Neural crest cell (in vitro differentiated cells): ENCODE measurements at regions not wholly inside any gene's neighbourhood (a gene's known extent, or its start where the extent isn't known, plus 50 kb on each side); places are given as distances from the start of the nearest gene placed in this dataset.
A peak's percentile ranks its signal among the peaks of the same experiment; 100 is the strongest.
"Not testable (repeated sequence)": the region's sequence is repeated elsewhere in the genome, so short reads cannot be mapped to it uniquely, and the experiment has no call there.

Experiments
- DNase-seq: peaks from one replicate; pipeline ENCODE4 v3.0.0; 2021; ENCODE audit warnings: low read depth, mixed read lengths, low spot score
- H3K27ac Mint-ChIP-seq: one replicate; pipeline ENCODE4 v1.8.0; 2021; ENCODE audit warnings: mild to moderate bottlenecking, mixed read lengths; ENCODE audit not compliant: unreplicated experiment
- H3K27me3 Mint-ChIP-seq: 2 replicates; pipeline ENCODE4 v1.8.0; 2021; ENCODE audit warnings: low read depth, mild to moderate bottlenecking, mixed read lengths
- H3K36me3 Mint-ChIP-seq: 2 replicates; pipeline ENCODE4 v1.8.0; 2021; ENCODE audit warnings: low read depth, mild to moderate bottlenecking, mixed read lengths
- H3K4me1 Mint-ChIP-seq: 2 replicates; pipeline ENCODE4 v1.8.0; 2021; ENCODE audit warnings: mixed read lengths
- H3K4me3 Mint-ChIP-seq: one replicate; pipeline ENCODE4 v1.8.0; 2021; ENCODE audit warnings: mild to moderate bottlenecking, mixed read lengths
- H3K9me3 Mint-ChIP-seq: 2 replicates; pipeline ENCODE4 v1.8.0; 2021; ENCODE audit warnings: mixed read lengths
- TF ChIP-seq, protein P1 (sequence below): fragments of 200-600 bp; sonication (generic); conservative IDR thresholded peaks from 2 replicates; pipeline ENCODE4 v1.5.0; 2021; ENCODE audit warnings: antibody characterized with exemption, mild to moderate bottlenecking

GRCh38 chr3:73187328-73187727 is 125.9 kb downstream of the EBLN2 start:
- Mint-ChIP-seq H3K4me3 (no peak overlapping the region), H3K4me1 (no peaks in the 10 kb centered on the region), H3K27me3 (no peaks in the 10 kb centered on the region), H3K27ac (no peak overlapping the region), H3K9me3 (no peaks in the 10 kb centered on the region), H3K36me3 (no peaks in the 10 kb centered on the region)
- TF ChIP-seq, protein P1, sequence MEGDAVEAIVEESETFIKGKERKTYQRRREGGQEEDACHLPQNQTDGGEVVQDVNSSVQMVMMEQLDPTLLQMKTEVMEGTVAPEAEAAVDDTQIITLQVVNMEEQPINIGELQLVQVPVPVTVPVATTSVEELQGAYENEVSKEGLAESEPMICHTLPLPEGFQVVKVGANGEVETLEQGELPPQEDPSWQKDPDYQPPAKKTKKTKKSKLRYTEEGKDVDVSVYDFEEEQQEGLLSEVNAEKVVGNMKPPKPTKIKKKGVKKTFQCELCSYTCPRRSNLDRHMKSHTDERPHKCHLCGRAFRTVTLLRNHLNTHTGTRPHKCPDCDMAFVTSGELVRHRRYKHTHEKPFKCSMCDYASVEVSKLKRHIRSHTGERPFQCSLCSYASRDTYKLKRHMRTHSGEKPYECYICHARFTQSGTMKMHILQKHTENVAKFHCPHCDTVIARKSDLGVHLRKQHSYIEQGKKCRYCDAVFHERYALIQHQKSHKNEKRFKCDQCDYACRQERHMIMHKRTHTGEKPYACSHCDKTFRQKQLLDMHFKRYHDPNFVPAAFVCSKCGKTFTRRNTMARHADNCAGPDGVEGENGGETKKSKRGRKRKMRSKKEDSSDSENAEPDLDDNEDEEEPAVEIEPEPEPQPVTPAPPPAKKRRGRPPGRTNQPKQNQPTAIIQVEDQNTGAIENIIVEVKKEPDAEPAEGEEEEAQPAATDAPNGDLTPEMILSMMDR = no peak
- DNase-seq = no peak

DNA sequence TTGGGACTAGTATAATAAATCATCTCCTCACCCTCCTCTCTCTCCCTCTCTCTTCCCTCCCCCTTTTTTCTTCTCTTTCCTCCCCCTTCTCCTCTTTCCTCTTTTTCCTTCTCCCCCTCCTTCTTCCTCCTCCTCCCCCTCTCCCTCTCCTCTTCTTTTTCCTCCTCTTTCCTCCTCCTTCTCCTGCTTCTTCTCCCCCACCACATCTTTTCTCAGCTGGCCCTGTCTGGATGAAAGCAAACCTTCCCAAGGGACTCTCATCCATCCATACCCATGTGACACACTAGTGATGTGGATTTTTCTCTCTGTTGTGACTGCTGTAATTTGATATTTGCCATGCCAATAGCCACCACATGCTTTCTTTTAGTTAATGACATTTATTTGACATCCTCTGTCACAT is 127.2 kb downstream of the EBLN2 start:
- no peaks in the 10 kb centered on the region for H3K36me3 Mint-ChIP-seq
- no peaks in the 10 kb centered on the region for H3K9me3 Mint-ChIP-seq
- no peak overlapping the region for H3K4me3 Mint-ChIP-seq
- peak overlapping the region; percentile 52 for H3K27ac Mint-ChIP-seq
- H3K4me1 Mint-ChIP-seq = no peaks in the 10 kb centered on the region
- DNase-seq = no peak
- H3K27me3 Mint-ChIP-seq = no peaks in the 10 kb centered on the region
- TF ChIP-seq, protein P1 = no peak

DNA sequence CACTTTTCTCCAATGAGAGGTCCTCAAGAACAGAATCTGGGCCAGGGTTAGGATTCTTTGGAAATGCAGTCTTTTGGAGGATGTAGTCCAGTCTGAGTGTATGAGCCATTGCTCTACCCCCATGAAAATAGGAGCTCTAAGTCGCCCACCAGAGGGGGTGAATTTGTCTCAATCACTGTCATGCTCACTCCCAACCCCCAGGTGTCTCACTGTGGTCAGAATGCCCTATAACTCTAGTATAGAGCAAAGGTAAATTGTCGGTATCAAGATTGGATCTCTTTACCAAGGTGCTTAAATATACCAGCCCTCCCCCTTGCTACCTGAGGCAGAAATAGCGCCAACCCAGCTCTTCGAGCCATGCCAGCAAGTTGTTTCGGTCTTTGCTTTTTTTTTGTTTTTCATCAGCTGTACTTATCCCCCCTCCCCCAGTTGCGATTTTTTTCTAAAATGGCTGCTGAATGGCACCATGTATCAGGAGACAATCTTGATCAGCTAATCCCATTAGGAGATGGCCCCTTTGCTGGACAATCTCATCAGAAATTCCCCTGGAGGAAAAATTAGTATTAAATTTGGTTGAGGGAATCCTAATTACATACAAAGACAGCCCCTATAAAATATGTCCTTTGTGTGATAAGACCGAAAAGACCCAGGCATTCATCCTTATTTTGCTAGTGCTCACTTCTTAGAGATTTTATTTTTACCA is 130.7 kb downstream of the EBLN2 start:
- TF ChIP-seq, protein P1 = peak; percentile 42
- H3K9me3 Mint-ChIP-seq = peaks cover 6% of the 10 kb centered on the region
- no peak overlapping the region for H3K27ac Mint-ChIP-seq
- no peaks in the 10 kb centered on the region for H3K36me3 Mint-ChIP-seq
- no peak for DNase-seq
- no peaks in the 10 kb centered on the region for H3K27me3 Mint-ChIP-seq
- H3K4me1 Mint-ChIP-seq = no peaks in the 10 kb centered on the region
- H3K4me3 Mint-ChIP-seq = no peak overlapping the region

GRCh38 chr3:73193943-73194342 is 132.5 kb downstream of the EBLN2 start:
- not testable (repeated sequence) for H3K27me3 Mint-ChIP-seq, DNase-seq, H3K27ac Mint-ChIP-seq, H3K36me3 Mint-ChIP-seq, H3K4me1 Mint-ChIP-seq, H3K9me3 Mint-ChIP-seq, H3K4me3 Mint-ChIP-seq

DNA sequence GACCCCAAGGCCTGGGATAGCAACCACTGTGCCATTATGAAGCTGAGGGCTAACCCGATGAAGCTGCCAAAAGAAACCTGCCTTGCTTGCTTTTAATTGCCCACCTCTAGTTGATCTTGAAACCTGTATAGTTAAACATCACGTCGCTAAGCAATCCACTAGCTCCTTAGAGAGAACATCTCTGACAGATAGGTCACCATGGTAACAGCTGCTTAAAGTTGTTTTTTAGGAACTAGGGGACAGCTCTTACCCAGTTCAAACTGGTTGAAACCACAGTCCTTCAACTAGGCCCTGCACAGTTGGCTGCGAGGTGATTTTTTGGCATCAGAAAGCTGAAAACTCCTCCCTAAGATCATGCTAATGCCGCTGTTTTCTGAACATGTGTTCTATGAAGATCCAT is 135.7 kb downstream of the EBLN2 start:
- Mint-ChIP-seq H3K4me3 (no peak overlapping the region), H3K27ac (no peak overlapping the region), H3K4me1 (no peaks in the 10 kb centered on the region), H3K27me3 (no peaks in the 10 kb centered on the region), H3K9me3 (peaks cover 6% of the 10 kb centered on the region), H3K36me3 (no peaks in the 10 kb centered on the region)
- DNase-seq = no peak
- TF ChIP-seq, protein P1 = no peak

DNA sequence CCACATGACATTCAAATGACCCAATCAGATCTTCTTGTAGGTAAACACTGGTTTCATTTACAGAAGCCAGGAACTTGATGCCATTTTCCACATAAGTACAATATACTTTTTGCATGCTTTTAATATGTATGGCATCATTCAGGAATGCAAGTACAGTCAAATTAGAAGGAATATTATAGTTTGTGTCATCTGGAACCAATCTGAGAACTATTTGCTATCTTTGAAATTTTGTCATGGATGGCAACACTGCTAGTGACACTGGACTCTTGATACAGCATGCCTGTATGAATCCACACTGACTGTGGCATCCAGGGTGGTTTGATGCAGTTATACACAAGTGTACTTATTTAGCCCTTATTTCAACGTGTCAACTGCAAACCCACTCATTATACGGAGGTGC is 141.6 kb downstream of the EBLN2 start:
- no peak for DNase-seq
- no peaks in the 10 kb centered on the region for H3K36me3 Mint-ChIP-seq

More for the DNA sequence above, 141.6 kb downstream of the EBLN2 start:
- H3K27me3 Mint-ChIP-seq = no peaks in the 10 kb centered on the region
- no peak overlapping the region for H3K4me3 Mint-ChIP-seq
- TF ChIP-seq, protein P1 = no peak
- no peaks in the 10 kb centered on the region for H3K9me3 Mint-ChIP-seq
- H3K4me1 Mint-ChIP-seq = peaks cover 22% of the 10 kb centered on the region
- H3K27ac Mint-ChIP-seq = no peak overlapping the region
